Activated CD4-positive, alpha-beta memory T cell treated with anti-CD3 and anti-CD28 coated beads for 36 hours (primary cell): ENCODE measurements at regions not wholly inside any gene's neighbourhood (a gene's known extent, or its start where the extent isn't known, plus 50 kb on each side); places are given as distances from the start of the nearest gene placed in this dataset.

Experiments
- CTCF ChIA-PET: fragments of 350-600 bp; sonication (Branson Sonifier 250); formaldehyde crosslinking; loops from one replicate; lab custom pipeline; 2021; ENCODE audit warnings: antibody characterized with exemption, inconsistent platforms; lab: Charles Lee
- POLR2A ChIA-PET: fragments of 350-600 bp; sonication (Branson Sonifier 250); formaldehyde crosslinking; loops from one replicate; lab custom pipeline; 2021; ENCODE audit warnings: antibody characterized with exemption; lab: Charles Lee
- DNase-seq: peaks from one replicate; pipeline ENCODE4 v3.0.0-alpha.2; 2020
- H3K27ac Mint-ChIP-seq: one replicate; pipeline ENCODE4 v1.8.0; 2021; ENCODE audit warnings: mixed read lengths
- H3K27me3 Mint-ChIP-seq: one replicate; pipeline ENCODE4 v1.8.0; 2021; ENCODE audit warnings: mixed read lengths
- H3K36me3 Mint-ChIP-seq: one replicate; pipeline ENCODE4 v1.8.0; 2021; ENCODE audit warnings: mixed read lengths
- H3K4me1 Mint-ChIP-seq: one replicate; pipeline ENCODE4 v1.8.0; 2021; ENCODE audit warnings: low read depth, mixed read lengths
- H3K4me3 Mint-ChIP-seq: one replicate; pipeline ENCODE4 v1.8.0; 2021; ENCODE audit warnings: mild to moderate bottlenecking, mixed read lengths
- H3K9me3 Mint-ChIP-seq: one replicate; pipeline ENCODE4 v1.8.0; 2021; ENCODE audit warnings: mixed read lengths
- intact Hi-C: fragments of 100-400 bp; cut with micrococcal nuclease; formaldehyde crosslinking; loops from one replicate; pipeline ENCODE4 v1.15.1; 2023

- Mint-ChIP-seq H3K36me3 (no peaks in the 10 kb centered on the region), H3K9me3 (no peaks in the 10 kb centered on the region), H3K4me3 (no peak overlapping the region), H3K27ac (no peak overlapping the region), H3K27me3 (no peaks in the 10 kb centered on the region), H3K4me1 (peaks cover 46% of the 10 kb centered on the region)
- intact Hi-C loops = no loop called here
- ChIA-PET POLR2A (interaction anchor here (0.7 kb wide), 1 partner anchor 13 kb away, joined by 3 read pairs; no protein-coding TSS in a partner anchor), CTCF (interaction anchor here (4.1 to 6.2 kb wide), 2 partner anchors 14 to 32 kb away, joined by 28 to 72 read pairs; no protein-coding TSS in a partner anchor)
- DNase-seq = no peak
Observed at GRCh38 chr2:9767656-9768281, 75.5 kb upstream of the TAF1B start.

- no peaks in the 10 kb centered on the region for H3K27me3 Mint-ChIP-seq
- no peak overlapping the region for H3K4me3 Mint-ChIP-seq
- no peak overlapping the region for H3K27ac Mint-ChIP-seq
- H3K36me3 Mint-ChIP-seq = no peaks in the 10 kb centered on the region
- no peaks in the 10 kb centered on the region for H3K9me3 Mint-ChIP-seq
- peaks cover 41% of the 10 kb centered on the region for H3K4me1 Mint-ChIP-seq
- ChIA-PET CTCF (interaction anchor here (1.1 to 6.2 kb wide), 4 partner anchors 8 to 31 kb away, joined by 3 to 72 read pairs (median 26); no protein-coding TSS in a partner anchor), POLR2A (interaction anchor here (2.0 kb wide), 1 partner anchor 213 kb away, joined by 5 read pairs; the partner anchor contains the start of gene ADAM17)
- intact Hi-C loops = no loop called here
- no peak for DNase-seq
Observed at GRCh38 chr2:9768388-9768787, 74.9 kb upstream of the TAF1B start.

DNA sequence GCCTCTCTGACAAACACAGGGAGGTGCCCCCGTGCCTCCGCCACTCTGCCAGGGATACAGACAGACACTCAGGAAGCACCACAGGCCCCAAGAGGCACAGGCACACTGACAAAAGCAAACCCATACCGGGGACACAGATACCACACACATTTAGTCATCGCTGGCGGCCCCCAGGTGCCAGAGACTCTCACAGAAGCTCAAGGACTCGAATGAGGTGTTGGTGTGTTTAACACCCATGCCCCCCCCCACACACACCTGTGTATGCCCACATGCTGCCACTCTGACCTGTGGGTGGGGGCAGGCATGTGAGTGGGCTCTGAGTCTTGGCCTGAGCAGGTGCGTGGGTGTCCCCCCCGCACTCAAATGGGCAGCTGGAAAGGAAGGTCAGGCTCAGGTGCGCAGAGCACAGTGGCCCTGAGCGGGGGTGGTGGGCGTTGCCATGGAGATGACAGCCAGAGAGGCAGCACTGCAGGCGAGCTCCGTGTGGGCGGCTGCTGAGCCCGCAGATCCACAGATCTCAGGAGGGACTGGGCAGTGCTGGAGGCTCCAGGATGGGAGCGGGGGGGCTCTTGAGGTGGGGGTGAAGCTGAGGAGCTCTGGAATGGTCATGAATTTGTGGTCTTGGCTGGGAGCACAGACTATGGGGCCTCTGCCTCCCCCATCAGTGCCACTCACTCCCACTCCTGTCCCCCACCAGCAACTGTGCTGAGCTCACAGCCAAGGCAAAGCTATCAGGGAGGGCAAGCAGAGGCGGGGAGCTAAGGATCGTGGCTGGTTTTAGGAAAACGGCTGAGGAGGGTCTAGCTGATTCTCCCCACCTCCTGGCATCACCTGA is 73.9 kb upstream of the TAF1B start:
- no peaks in the 10 kb centered on the region for H3K9me3 Mint-ChIP-seq
- H3K27me3 Mint-ChIP-seq = no peaks in the 10 kb centered on the region
- peaks cover 31% of the 10 kb centered on the region for H3K4me1 Mint-ChIP-seq
- no peaks in the 10 kb centered on the region for H3K36me3 Mint-ChIP-seq
- intact Hi-C loops = loop anchor here (1.0 kb wide), 1 partner anchor 13 kb away; no protein-coding TSS in a partner anchor
- no peak overlapping the region for H3K27ac Mint-ChIP-seq
- POLR2A ChIA-PET = interaction anchor here (0.8 to 2.1 kb wide), 4 partner anchors 10 to 214 kb away, joined by 3 to 15 read pairs (median 5); partner anchors contain the start of genes ADAM17 and YWHAQ
- no peak overlapping the region for H3K4me3 Mint-ChIP-seq
- peak; percentile 73 for DNase-seq
- CTCF ChIA-PET = interaction anchor here (0.7 to 6.2 kb wide), 38 partner anchors 9 to 666 kb away, joined by 3 to 72 read pairs (median 6); partner anchors contain the start of genes ADAM17 and YWHAQ

- Mint-ChIP-seq H3K4me3 (no peak overlapping the region), H3K27me3 (no peaks in the 10 kb centered on the region), H3K9me3 (no peaks in the 10 kb centered on the region), H3K4me1 (peaks cover 25% of the 10 kb centered on the region), H3K36me3 (no peaks in the 10 kb centered on the region), H3K27ac (no peak overlapping the region)
- ChIA-PET CTCF (interaction anchor here (0.7 to 6.2 kb wide), 43 partner anchors 10 to 665 kb away, joined by 3 to 72 read pairs (median 6); partner anchors contain the start of genes ADAM17 and YWHAQ), POLR2A (interaction anchor here (0.8 to 2.1 kb wide), 7 partner anchors 10 to 347 kb away, joined by 3 to 15 read pairs (median 3); partner anchors contain the start of genes ADAM17, CPSF3, ITGB1BP1 and TAF1B)
- intact Hi-C loops = no loop called here
- DNase-seq = no peak
Observed at GRCh38 chr2:9770006-9770307, 73.3 kb upstream of the TAF1B start.

DNA sequence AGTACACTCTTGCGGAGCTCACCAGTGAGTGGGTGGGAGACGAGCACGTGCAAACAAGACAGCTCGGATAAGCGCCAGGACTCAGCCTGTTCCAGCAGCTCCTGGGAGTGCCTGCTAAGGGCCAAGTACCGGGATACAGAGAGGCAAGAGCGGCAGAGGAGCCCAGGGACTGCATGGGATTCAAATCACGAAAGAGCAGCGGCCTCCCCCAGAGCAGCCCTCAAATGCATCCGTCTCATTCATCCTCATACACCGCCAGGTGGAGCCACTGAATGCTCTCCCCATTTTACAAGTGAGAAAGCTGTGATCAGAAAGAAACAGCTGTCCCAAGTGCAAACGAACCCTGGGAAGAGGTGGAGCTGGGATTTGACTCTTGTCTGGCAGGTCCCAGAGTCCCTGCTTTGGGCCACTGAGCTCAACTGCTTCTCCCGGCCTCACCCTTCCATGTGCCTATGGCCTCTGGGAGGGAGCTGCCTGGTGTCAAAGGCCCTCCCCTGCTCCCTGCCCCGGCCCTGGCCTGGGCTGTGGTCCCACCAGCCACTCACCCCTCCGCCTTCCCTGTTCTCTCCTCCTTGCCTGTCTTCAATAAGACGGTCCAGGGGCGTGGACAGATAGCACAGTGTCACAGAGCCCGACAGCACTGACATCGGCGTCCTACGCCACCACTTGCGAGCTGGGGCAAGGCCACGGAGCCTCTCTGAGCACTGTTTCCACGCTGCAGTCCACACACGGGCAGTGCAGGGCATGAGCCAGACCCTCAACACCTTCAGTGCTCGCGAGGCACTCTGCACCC is 72.8 kb upstream of the TAF1B start:
- POLR2A ChIA-PET = interaction anchor here (0.7 to 2.1 kb wide), 7 partner anchors 12 to 347 kb away, joined by 3 to 15 read pairs (median 3); partner anchors contain the start of genes ADAM17, CPSF3, ITGB1BP1 and TAF1B

GRCh38 chr2:9771101-9771449 is 72.2 kb upstream of the TAF1B start:
- ChIA-PET POLR2A (interaction anchor here (0.7 to 2.1 kb wide), 5 partner anchors 11 to 348 kb away, joined by 3 to 15 read pairs (median 3); partner anchors contain the start of genes CPSF3, ITGB1BP1 and TAF1B), CTCF (interaction anchor here (0.6 to 6.2 kb wide), 41 partner anchors 8 to 664 kb away, joined by 3 to 72 read pairs (median 6); partner anchors contain the start of genes ADAM17 and YWHAQ)
- Mint-ChIP-seq H3K9me3 (no peaks in the 10 kb centered on the region), H3K4me1 (peaks cover 23% of the 10 kb centered on the region), H3K27me3 (no peaks in the 10 kb centered on the region), H3K4me3 (no peak overlapping the region), H3K27ac (no peak overlapping the region), H3K36me3 (no peaks in the 10 kb centered on the region)
- intact Hi-C loops = no loop called here
- no peak for DNase-seq

More for the DNA sequence above, 72.8 kb upstream of the TAF1B start:
- peak; percentile 74 for DNase-seq
- H3K36me3 Mint-ChIP-seq = no peaks in the 10 kb centered on the region
- H3K27me3 Mint-ChIP-seq = no peaks in the 10 kb centered on the region
- H3K9me3 Mint-ChIP-seq = no peaks in the 10 kb centered on the region
- H3K4me1 Mint-ChIP-seq = peaks cover 23% of the 10 kb centered on the region
- CTCF ChIA-PET = interaction anchor here (0.6 to 6.2 kb wide), 49 partner anchors 9 to 665 kb away, joined by 3 to 72 read pairs (median 6); partner anchors contain the start of genes ADAM17 and YWHAQ
- H3K27ac Mint-ChIP-seq = no peak overlapping the region
- H3K4me3 Mint-ChIP-seq = no peak overlapping the region
- intact Hi-C loops = no loop called here

GRCh38 chr2:9771481-9772017 is 71.7 kb upstream of the TAF1B start:
- H3K27ac Mint-ChIP-seq = no peak overlapping the region
- no peak for DNase-seq
- intact Hi-C loops = no loop called here
- no peaks in the 10 kb centered on the region for H3K36me3 Mint-ChIP-seq
- POLR2A ChIA-PET = interaction anchor here (1.8 kb wide), 1 partner anchor 11 kb away, joined by 5 read pairs; no protein-coding TSS in a partner anchor
- H3K4me1 Mint-ChIP-seq = peaks cover 21% of the 10 kb centered on the region
- H3K9me3 Mint-ChIP-seq = no peaks in the 10 kb centered on the region
- CTCF ChIA-PET = interaction anchor here (0.7 to 6.2 kb wide), 10 partner anchors 8 to 277 kb away, joined by 3 to 72 read pairs (median 8); no protein-coding TSS in a partner anchor
- no peaks in the 10 kb centered on the region for H3K27me3 Mint-ChIP-seq
- no peak overlapping the region for H3K4me3 Mint-ChIP-seq

DNA sequence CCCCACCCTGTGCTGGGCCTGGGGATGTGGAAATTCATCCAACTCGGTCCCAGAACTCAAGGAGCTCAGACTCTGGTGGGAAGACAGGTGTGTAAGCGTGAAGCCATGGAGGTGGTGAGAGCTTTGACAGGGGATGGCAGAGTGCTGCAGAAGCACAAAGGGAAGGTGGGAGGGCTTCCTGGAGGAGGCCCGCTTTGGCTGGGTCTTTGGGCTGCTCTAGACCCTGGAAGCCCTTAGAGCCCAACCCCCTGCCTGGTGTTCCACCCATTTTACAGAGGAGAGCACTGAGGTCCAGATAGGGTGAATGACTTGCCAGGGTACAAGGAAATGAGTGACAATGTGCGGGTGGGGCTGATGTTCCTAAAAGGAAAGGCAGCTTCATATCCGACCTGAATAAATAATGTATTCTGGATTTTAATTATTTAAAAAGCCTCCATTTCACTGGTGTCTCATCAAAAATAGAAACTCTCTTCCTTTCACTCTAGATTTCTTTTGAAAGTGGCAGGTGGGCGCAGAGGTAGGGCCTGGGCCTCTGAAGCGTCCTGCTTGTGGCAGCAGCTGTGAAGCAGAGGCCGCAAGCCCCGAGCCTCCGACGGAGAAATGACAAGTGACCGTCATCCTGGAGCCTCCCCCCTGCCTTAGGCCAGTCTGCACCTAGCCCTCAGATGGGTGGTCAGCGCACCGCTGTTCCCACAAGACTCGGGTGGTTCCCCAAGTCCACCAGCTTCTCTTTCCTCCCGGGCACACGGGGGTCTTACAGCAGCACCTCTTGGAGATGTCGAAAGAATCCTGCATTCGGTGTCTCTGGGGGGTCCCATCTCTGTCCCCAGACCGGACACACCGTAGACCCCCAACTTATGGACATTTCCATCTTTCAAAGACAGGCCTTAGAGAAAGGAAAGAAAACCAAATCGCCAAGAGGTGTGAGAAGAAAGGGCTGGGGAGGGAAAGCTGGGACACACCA is 71.0 kb upstream of the TAF1B start:
- H3K27ac Mint-ChIP-seq = no peak overlapping the region
- no peaks in the 10 kb centered on the region for H3K9me3 Mint-ChIP-seq
- H3K36me3 Mint-ChIP-seq = no peaks in the 10 kb centered on the region
- intact Hi-C loops = no loop called here
- H3K4me1 Mint-ChIP-seq = peaks cover 19% of the 10 kb centered on the region
- DNase-seq = no peak
- no peaks in the 10 kb centered on the region for H3K27me3 Mint-ChIP-seq
- POLR2A ChIA-PET = interaction anchor here (1.8 kb wide), 1 partner anchor 10 kb away, joined by 5 read pairs; no protein-coding TSS in a partner anchor
- no peak overlapping the region for H3K4me3 Mint-ChIP-seq
- CTCF ChIA-PET = interaction anchor here (0.7 to 6.2 kb wide), 8 partner anchors 11 to 276 kb away, joined by 3 to 72 read pairs (median 6); partner anchors contain the start of gene TAF1B

DNA sequence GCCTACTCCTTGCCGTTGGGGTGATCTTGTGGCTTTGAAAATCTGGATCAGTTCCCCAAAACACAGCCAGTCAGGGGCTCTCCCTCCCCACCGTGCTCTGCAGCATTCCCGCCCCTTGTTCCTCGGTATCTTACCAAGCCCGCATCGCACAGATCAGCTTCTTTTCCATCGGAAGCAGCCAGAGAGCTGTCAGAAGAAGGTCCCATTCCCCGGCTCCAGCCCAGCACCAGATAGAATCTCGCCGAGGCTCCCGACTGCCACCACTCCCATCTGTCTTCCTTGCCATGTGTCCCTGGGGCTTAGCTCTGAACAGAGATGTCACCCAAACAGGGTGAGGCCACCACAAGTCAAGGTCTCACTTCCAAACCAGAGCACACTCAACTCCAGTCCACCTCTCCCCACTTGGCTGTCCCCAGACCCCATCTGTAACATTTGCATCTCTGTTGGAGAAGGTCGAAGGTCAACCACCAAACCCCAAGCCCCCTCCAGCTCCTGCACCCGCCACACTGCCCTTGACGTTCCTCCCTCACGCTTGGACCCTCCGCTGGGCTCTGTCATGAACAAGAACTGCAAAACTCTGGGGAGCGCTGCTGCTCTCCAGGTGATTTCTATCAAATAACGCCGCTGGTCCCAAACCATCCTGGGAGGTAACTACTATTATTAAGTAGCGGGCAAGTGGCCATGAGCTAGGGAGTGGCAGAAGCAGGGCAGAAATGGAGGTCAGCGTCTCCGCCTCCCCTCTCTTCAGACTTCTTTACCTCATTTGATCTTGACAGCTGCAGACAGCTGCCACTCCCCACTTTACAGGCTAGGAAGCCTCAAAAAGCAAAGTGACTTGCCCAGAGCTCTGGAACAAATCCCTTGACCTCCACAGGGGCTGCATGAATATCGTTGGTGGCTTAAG is 70.0 kb upstream of the TAF1B start:
- POLR2A ChIA-PET = interaction anchor here (1.8 kb wide), 1 partner anchor 9 kb away, joined by 5 read pairs; no protein-coding TSS in a partner anchor
- Mint-ChIP-seq H3K9me3 (no peaks in the 10 kb centered on the region), H3K4me1 (peaks cover 22% of the 10 kb centered on the region), H3K4me3 (no peak overlapping the region), H3K27ac (no peak overlapping the region), H3K36me3 (no peaks in the 10 kb centered on the region), H3K27me3 (no peaks in the 10 kb centered on the region)
- intact Hi-C loops = no loop called here
- DNase-seq = no peak
- CTCF ChIA-PET = interaction anchor here (1.0 to 6.2 kb wide), 3 partner anchors 10 to 70 kb away, joined by 3 to 72 read pairs (median 8); partner anchors contain the start of gene TAF1B
